HuH-7.5 (cell line): ENCODE measurements at regions not wholly inside any gene's neighbourhood (a gene's known extent, or its start where the extent isn't known, plus 50 kb on each side); places are given as distances from the start of the nearest gene placed in this dataset.
A peak's percentile ranks its signal among the peaks of the same experiment; 100 is the strongest.
"Not testable (repeated sequence)": the region's sequence is repeated elsewhere in the genome, so short reads cannot be mapped to it uniquely, and the experiment has no call there.

Source experiments
- DNase-seq: peaks from one replicate; pipeline ENCODE4 v3.0.0; 2011; ENCODE audit warnings: low spot score

DNA sequence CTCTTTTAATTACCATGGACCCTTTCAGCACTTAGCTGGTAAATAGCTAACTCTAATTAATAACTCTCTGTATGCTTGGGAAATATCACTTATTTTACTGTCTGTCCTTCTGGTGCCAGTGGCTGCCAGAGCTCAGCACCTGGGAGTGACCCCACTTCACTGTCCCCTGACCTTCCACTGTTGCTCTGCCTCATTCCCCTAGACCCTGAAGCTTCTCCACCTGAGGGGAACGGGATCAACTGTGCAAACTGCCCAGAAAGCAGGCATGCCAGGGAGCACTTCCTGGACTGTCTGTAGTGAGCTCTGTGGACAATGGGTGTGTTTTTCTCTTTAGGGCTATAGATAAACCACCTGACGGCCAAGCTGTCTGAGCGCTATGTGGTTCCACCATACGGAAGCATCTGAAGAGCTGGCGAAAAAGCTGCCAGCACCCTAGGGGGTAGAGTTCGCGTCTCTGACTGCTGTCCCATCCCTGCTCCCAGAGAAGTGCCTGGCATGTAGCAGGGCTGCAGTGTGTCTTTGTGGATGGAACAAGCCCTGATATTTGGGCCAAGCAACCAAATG lies 106.3 kb upstream of the FOXA2 start:
- no peak for DNase-seq

GRCh38 chr20:22691369-22692118 lies 107.2 kb upstream of the FOXA2 start:
- DNase-seq = peak; percentile 79

DNA sequence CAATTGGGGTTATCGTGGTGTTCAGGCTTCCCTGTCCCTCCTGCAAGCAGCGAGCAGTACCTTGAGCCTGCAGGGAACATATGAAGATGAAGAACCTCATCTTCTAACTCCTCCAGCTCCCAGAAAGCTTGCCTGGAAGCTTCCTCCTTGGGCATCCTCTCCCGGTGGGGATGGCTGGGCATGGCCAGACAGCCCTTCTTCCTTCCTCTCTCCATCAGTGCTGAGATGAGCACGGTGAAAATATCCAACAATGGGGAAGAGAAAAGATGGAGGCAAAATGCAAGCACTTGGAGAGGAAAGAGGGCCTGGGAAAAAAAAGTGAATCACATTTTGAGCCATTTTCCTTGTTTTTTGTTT lies 107.7 kb upstream of the FOXA2 start:
- no peak for DNase-seq

GRCh38 chr20:22692620-22693019 lies 108.2 kb upstream of the FOXA2 start:
- DNase-seq = not testable (repeated sequence)

DNA sequence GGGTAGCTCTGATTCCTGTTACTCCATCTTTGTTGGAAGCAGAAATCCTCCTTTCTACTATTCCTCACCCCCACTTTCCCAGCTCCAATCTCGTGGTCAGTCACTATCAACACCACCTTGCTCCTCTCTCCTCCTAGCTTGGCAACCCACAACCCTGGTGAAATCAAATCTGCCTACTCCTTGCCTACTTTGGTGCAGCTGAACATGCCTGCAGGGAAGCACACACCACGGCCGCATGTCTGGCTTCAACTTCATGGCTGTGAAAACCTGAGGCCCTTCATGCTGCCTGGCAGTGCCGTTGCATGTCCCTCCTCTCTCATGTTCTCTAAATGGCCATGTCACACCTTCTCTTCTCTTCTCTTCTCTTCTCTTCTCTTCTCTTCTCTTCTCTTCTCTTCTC lies 112.4 kb upstream of the FOXA2 start:
- no peak for DNase-seq

GRCh38 chr20:22698259-22698842 lies 114.0 kb upstream of the FOXA2 start:
- no peak for DNase-seq

DNA sequence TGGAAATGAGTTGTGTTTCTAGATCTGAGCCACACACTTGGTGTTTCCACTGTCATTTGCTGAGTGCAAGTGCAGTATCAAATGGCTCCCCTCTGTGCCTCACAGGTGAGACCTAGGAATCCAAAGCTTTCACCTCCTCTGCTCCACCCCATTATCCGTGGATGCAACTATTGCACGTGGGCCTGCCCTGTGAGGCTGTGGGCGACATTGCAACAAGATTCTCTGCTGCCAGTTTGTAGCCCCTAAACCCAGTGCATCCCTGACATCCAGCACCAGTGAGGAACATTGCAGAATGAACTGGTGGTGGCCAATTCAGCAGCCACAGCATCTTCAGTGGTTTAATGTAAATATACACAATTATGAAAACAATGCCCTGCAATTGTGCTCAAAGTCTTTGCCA lies 115.0 kb upstream of the FOXA2 start:
- no peak for DNase-seq

- DNase-seq = no peak
Observed at GRCh38 chr20:22700367-22700766, 116.0 kb upstream of the FOXA2 start.

GRCh38 chr20:22701679-22702308 lies 117.4 kb upstream of the FOXA2 start:
- DNase-seq = no peak

DNA sequence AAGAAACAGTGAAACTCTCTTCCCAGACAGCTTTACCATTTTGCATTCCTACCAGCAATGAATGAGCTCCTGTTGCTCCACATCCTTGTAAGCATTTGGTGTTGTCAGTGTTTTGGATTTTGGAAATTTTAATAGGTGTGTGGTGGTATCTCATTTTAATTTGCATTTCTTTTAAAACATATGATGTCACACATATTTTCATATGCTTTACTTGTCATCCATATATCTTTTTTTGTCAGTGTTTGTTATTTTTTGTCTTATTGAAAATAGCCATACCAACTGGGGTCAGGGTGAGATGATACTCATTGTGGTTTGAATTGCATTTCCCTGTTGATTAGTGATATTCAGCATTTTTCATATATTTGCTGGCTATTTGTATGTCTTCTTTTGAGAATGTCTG lies 119.5 kb upstream of the FOXA2 start:
- DNase-seq = no peak

DNA sequence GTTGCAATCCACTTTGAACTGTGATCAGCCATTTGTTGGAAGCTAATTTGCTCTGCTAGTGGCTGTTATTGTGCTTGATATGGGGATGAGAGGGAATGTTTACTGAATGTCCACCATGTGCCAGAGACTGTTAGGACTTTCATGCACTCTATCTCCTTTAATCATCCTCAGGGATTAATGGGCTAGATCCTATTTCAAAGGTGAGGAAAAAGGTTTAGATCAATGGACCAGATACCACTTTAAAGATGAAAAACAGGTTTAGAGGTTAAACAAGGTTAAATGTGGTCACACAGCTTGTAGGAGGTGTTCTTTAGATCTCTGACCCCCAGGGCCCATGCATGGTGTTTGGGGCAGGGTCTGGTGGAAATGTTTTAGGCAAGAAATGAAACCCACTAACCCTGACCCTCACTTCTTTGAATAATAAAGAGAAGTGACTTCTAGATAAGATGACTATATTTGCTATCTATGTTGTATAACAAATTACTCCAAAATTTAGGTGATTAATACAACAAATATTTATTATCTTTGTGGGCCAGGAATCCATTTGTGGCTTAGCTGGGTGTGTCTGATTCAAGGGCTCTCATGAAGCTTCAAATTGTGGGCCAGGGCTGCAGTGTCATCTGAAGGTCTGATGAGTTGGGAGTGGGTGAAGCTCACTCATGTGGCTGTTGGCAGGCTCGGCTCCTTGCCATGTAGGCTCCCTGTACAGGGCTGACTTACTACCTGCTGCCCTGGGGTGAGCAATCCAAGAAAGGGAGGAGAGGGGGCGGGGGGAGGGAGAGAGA lies 127.8 kb upstream of the FOXA2 start:
- DNase-seq = no peak

- no peak for DNase-seq
Observed at GRCh38 chr20:22716821-22717351, 132.5 kb upstream of the FOXA2 start.

DNA sequence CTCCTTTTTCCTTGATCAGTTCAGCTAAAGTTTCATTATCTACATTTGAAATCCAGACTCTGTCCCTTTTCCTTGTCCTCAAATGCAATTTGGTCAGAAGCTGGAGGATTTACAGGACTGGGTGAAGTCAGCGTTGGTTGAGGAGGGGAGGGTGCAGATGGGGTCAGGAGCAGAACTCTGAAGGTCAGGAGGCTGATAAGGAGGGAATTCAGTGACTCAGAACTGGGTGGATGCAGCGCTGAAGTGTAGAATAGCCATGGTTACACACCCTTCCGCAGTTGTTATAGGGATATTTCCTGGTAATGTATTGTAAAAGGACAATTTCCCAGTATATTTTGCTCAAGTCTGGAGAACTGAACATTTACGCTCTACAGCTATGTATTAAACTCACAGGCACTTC lies 133.1 kb upstream of the FOXA2 start:
- DNase-seq = no peak

DNA sequence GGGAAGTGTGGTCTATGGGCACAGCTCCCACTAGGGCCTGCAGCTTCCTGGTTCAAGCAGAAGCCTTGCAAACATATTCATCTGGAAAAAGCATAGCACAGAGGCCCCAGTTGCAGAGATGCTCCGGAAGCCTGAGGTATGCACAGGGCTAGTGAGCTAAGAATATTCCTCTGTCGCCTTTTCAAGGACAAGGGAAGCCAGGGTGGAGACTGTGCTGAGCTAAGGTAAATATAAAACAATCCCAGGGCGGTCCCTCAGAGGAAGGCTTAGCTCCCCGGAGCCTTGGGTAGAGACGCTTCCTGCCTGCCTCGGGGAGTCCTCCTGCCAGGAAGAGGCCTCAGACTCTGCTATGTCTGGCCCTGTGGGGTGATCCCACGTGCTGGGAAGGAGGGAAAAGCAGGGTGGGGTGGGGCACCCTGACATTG lies 134.8 kb upstream of the FOXA2 start:
- DNase-seq = no peak

DNA sequence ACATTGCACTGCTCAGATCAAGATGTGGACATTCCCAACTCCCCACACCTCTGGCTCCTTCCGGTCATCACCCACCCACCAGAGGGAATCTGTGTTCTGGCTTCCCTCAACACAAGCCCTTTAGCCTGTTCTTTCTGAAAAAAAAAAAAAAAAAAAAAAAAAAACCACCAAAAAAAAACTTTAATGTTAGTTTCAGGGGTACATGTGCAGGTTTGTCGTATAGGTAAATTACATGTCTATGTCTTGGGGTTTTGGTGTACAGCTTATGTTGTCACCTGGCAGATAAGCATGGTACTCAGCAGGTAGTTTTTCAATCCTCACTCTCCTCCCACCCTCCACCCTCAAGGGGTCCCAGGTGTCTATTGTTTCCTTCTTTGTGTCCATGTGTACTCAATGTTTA lies 135.8 kb upstream of the FOXA2 start:
- no peak for DNase-seq

DNA sequence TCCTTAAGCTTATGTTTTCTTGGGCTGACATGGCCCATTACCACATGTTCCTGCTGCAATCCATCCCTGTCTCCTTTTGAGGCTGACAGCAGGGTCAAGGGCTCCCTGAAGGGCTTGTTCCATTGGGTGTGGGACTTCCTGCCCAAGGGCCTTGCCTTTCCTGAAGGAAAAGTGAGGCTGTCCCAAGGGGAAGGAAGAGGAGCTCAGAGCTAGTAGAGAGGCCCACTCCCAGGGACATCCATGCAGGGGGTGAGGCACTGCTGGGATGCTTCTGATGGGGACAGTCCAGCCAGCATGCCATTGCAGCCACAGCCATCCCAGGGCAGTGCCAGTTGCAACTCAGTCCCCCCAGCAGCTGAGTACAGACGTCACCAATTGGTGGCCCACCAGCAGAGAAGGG lies 138.4 kb upstream of the FOXA2 start:
- DNase-seq = no peak

DNA sequence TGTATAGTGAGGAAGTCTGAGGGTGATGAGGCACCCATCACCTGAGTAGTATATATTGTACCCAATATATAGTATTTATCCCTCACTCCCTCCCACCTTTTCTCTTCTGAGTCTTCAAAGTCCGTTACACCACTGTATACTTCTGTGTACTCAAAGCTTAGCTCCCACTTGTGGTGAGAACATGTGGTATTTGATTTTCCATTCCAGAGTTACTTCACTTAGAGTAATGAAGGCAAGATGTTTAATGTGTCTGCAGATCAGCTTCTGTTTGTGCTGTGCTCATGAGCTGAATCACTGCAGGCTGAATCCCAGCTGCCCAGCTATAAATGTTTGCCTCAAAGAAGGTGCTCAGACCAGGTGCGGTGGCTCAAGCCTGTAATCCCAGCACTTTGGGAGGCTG lies 139.3 kb upstream of the FOXA2 start:
- DNase-seq = no peak

- no peak for DNase-seq
Observed at GRCh38 chr20:22728146-22728745, 143.9 kb upstream of the FOXA2 start.

DNA sequence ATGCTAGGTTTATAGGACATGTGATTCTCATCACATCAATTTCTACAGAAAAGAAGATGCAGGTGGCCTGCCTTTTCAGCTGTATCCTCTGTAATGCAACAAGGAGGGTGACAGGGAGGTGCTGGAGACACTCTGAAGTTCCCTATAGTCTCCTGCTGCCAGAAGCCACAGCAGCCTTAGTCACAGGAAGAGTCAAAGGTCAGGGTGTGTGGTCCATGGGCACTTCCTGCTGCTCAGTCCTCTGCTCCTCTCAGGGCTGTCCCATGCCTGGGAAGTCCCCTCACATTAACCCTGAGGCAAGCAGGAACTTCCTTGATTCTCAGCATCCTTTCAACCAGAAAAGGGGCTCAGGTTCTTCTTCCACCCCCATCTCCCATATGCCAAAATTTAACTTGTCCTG lies 144.8 kb upstream of the FOXA2 start:
- DNase-seq = no peak

DNA sequence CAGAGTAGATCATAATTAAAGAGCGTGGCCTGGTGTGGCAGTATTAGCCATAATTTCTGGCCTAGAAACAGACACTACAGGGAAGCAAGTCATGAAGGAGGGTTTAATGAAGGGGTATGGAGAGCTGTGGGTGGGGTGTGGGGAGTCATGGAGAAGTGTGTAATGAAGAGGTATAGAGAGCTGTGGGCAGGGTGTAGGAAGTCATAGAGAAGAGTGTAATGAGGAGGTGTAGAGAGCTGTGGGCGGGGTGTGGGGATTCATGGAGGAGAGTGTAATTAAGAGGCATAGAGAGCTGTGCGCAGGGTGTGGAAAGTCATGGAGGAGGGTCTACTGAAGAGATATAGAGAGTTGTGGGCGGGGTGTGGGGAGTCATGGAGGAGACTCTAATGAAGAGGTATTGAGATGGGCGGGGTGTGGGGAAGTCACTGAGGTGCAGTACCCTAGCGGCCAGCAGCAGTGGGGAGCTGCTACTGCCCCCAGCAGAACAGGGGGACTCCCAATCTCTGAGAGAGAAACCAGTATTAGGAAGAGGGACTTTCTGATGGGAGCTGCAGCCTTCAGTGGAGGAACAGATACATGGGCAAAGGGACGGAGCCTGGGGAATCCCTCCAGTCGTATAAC lies 145.4 kb upstream of the FOXA2 start:
- DNase-seq = no peak

DNA sequence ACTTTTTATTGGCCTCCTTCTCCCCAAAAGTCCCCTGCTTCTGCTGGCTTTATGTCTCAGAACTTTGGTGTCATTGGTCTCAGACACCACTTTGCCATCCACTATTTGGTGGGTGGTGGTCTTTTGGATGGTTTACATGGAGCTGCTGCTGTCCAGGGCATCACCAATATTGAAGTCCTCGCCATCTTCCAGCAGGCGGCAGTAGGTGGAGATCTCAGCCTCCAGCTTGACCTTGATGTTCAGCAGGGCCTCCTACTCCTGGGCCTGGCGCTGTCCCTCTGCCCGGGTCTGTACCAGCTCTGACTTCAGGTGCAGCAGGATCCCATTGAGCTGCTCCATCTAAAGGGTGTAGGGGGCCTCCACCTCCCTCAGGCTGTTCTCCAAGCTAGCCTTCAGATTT lies 148.4 kb upstream of the FOXA2 start:
- no peak for DNase-seq
